ENCODE measurements at regions not wholly inside any gene's neighbourhood (a gene's known extent, or its start where the extent isn't known, plus 50 kb on each side); places are given as distances from the start of the nearest gene placed in this dataset.

GRCh38 chr4:173880897-173881296 is 350.9 kb upstream of the HAND2 start:
- H3K4me1 ChIP-seq, result no peaks in the 10 kb centered on the region
- H3K4me3 ChIP-seq, result no peak overlapping the region
- H3K36me3 ChIP-seq, result no peaks in the 10 kb centered on the region
- H3K27me3 ChIP-seq, result no peaks in the 10 kb centered on the region
- TF ChIP-seq POLR2A (IDR thresholded peaks at IDR 0.05), result no peak
- no peak for TF ChIP-seq CTCF (IDR thresholded peaks at IDR 0.05)
- H3K27ac ChIP-seq, result no peak overlapping the region
- no peaks in the 10 kb centered on the region for H3K9me3 ChIP-seq
- DNase-seq (no peak), ATAC-seq (no peak)
- 6% methylated on average over 1 of the region's 1 CpG for WGBS (ENCODE audit: insufficient coverage, low coverage, low lambda C conversion rate, missing lambda C conversion rate)
- intact Hi-C loops (cut with DNase I), result no loop called here

- WGBS (ENCODE audit: insufficient coverage, low coverage, low lambda C conversion rate, missing lambda C conversion rate), result 57% methylated on average over 5 of the region's 5 CpGs
- Histone ChIP-seq H3K9me3 (no peaks in the 10 kb centered on the region), H3K4me3 (no peak overlapping the region), H3K27me3 (no peaks in the 10 kb centered on the region), H3K36me3 (no peaks in the 10 kb centered on the region), H3K4me1 (no peaks in the 10 kb centered on the region), H3K27ac (no peak overlapping the region)
- DNase-seq (no peak), ATAC-seq (no peak)
- intact Hi-C loops (cut with DNase I), result no loop called here
- TF ChIP-seq CTCF (IDR thresholded peaks at IDR 0.05) (no peak), POLR2A (IDR thresholded peaks at IDR 0.05) (no peak)
Observed at GRCh38 chr4:173879509-173879908, 349.5 kb upstream of the HAND2 start.

- intact Hi-C loops (cut with DNase I), result no loop called here
- no peaks in the 10 kb centered on the region for H3K27me3 ChIP-seq
- no peaks in the 10 kb centered on the region for H3K4me1 ChIP-seq
- DNase-seq (no peak), ATAC-seq (no peak)
- H3K27ac ChIP-seq, result no peak overlapping the region
- no peak overlapping the region for H3K4me3 ChIP-seq
- no peaks in the 10 kb centered on the region for H3K36me3 ChIP-seq
- no peak for TF ChIP-seq CTCF (IDR thresholded peaks at IDR 0.05)
- TF ChIP-seq POLR2A (IDR thresholded peaks at IDR 0.05), result no peak
- WGBS (ENCODE audit: insufficient coverage, low coverage, low lambda C conversion rate, missing lambda C conversion rate), result 15% methylated on average over 5 of the region's 5 CpGs
- H3K9me3 ChIP-seq, result no peaks in the 10 kb centered on the region
Observed at GRCh38 chr4:173878701-173879100, 348.7 kb upstream of the HAND2 start.

- ATAC-seq (no peak), DNase-seq (no peak)
- intact Hi-C loops (cut with DNase I), result no loop called here
- H3K4me3 ChIP-seq, result no peak overlapping the region
- H3K4me1 ChIP-seq, result no peaks in the 10 kb centered on the region
- H3K27ac ChIP-seq, result no peak overlapping the region
- H3K9me3 ChIP-seq, result no peaks in the 10 kb centered on the region
- no peaks in the 10 kb centered on the region for H3K36me3 ChIP-seq
- TF ChIP-seq CTCF (IDR thresholded peaks at IDR 0.05) (no peak), POLR2A (IDR thresholded peaks at IDR 0.05) (no peak)
- H3K27me3 ChIP-seq, result no peaks in the 10 kb centered on the region
Observed at GRCh38 chr4:173871643-173872042, 341.6 kb upstream of the HAND2 start.

GRCh38 chr4:173866322-173867026 is 336.4 kb upstream of the HAND2 start:
- H3K36me3 ChIP-seq, result no peaks in the 10 kb centered on the region
- ATAC-seq, result no peak
- no peak overlapping the region for H3K27ac ChIP-seq
- intact Hi-C loops (cut with DNase I), result no loop called here
- no peak for DNase-seq
- 65% methylated on average over 3 of the region's 3 CpGs for WGBS (ENCODE audit: insufficient coverage, low coverage, low lambda C conversion rate, missing lambda C conversion rate)
- H3K9me3 ChIP-seq, result no peaks in the 10 kb centered on the region
- H3K4me1 ChIP-seq, result no peaks in the 10 kb centered on the region
- no peak for TF ChIP-seq CTCF (IDR thresholded peaks at IDR 0.05)
- no peak for TF ChIP-seq POLR2A (IDR thresholded peaks at IDR 0.05)
- no peak overlapping the region for H3K4me3 ChIP-seq
- no peaks in the 10 kb centered on the region for H3K27me3 ChIP-seq

Measured in right lobe of liver (tissue), 6 donors.